ENCODE measurements at regions not wholly inside any gene's neighbourhood (a gene's known extent, or its start where the extent isn't known, plus 50 kb on each side); places are given as distances from the start of the nearest gene placed in this dataset.

GRCh38 chr4:43402393-43402792 is 509.9 kb downstream of the GRXCR1 start:
- Histone ChIP-seq H4K20me1 (ENCODE audit: control insufficient read depth, extremely low read depth, insufficient read depth, low read length) (no peaks in the 10 kb centered on the region), H3K9ac (ENCODE audit: control insufficient read depth, extremely low read depth, insufficient read depth, low read length) (no peak overlapping the region), H3K9me3 (ENCODE audit: control insufficient read depth, low read depth, low read length) (no peaks in the 10 kb centered on the region), H3K4me3 (ENCODE audit: control insufficient read depth in 2 of 3, extremely low read depth in 1 of 3, insufficient read depth in 2 of 3, low read depth in 1 of 3, low read length in 3 of 3) (no peak overlapping the region), H3K36me3 (ENCODE audit: control insufficient read depth in 2 of 2, extremely low read depth in 1 of 2, insufficient read depth in 2 of 2, low read length in 2 of 2) (no peaks in the 10 kb centered on the region), H3K4me2 (ENCODE audit: control insufficient read depth, extremely low read depth, insufficient read depth, low read depth, low read length) (no peak overlapping the region), H3K27ac (ENCODE audit: control insufficient read depth, insufficient read depth, low read length) (no peak overlapping the region), H3K9me1 (ENCODE audit: control insufficient read depth, extremely low read depth, insufficient read depth, low read length) (no peaks in the 10 kb centered on the region), H2AFZ (ENCODE audit: control insufficient read depth, low read length) (no peak overlapping the region), H3K4me1 (ENCODE audit: control insufficient read depth, extremely low read depth, insufficient read depth, low read length) (no peaks in the 10 kb centered on the region), H3K27me3 (ENCODE audit: control insufficient read depth, extremely low read depth, insufficient read depth, low read length) (no peaks in the 10 kb centered on the region), H3K79me2 (ENCODE audit: control insufficient read depth, insufficient read depth, low read length) (no peaks in the 10 kb centered on the region)
- dilution Hi-C loops (cut with MboI; ENCODE audit: extremely low pct_ligation_motif_present, low sequenced_read_pairs), result no loop called here
- DNase-seq (ENCODE audit: low read depth, low spot score) (no peak), FAIRE-seq (no peak)
- TF ChIP-seq EZH2 (IDR thresholded peaks at IDR 0.05; ENCODE audit: low read length) (no peak), CTCF (optimal IDR thresholded peaks at IDR 0.05 in 1 of 3, IDR thresholded peaks at IDR 0.05 in 1 of 3, conservative IDR thresholded peaks at IDR 0.05 in 1 of 3; ENCODE audit: extremely low read depth in 1 of 3, insufficient read depth in 2 of 3, low read length in 3 of 3) (no peak)

GRCh38 chr4:43410636-43411035 is 518.1 kb downstream of the GRXCR1 start:
- FAIRE-seq, result no peak
- Histone ChIP-seq H4K20me1 (ENCODE audit: control insufficient read depth, extremely low read depth, insufficient read depth, low read length) (no peaks in the 10 kb centered on the region), H3K36me3 (ENCODE audit: control insufficient read depth in 2 of 2, extremely low read depth in 1 of 2, insufficient read depth in 2 of 2, low read length in 2 of 2) (no peaks in the 10 kb centered on the region), H3K4me2 (ENCODE audit: control insufficient read depth, extremely low read depth, insufficient read depth, low read depth, low read length) (no peak overlapping the region), H3K9me1 (ENCODE audit: control insufficient read depth, extremely low read depth, insufficient read depth, low read length) (no peaks in the 10 kb centered on the region), H3K27ac (ENCODE audit: control insufficient read depth, insufficient read depth, low read length) (no peak overlapping the region), H3K4me3 (ENCODE audit: control insufficient read depth in 2 of 3, extremely low read depth in 1 of 3, insufficient read depth in 2 of 3, low read depth in 1 of 3, low read length in 3 of 3) (no peak overlapping the region), H3K79me2 (ENCODE audit: control insufficient read depth, insufficient read depth, low read length) (no peaks in the 10 kb centered on the region), H3K27me3 (ENCODE audit: control insufficient read depth, extremely low read depth, insufficient read depth, low read length) (no peaks in the 10 kb centered on the region), H3K9me3 (ENCODE audit: control insufficient read depth, low read depth, low read length) (no peaks in the 10 kb centered on the region), H3K4me1 (ENCODE audit: control insufficient read depth, extremely low read depth, insufficient read depth, low read length) (no peaks in the 10 kb centered on the region), H3K9ac (ENCODE audit: control insufficient read depth, extremely low read depth, insufficient read depth, low read length) (no peak overlapping the region), H2AFZ (ENCODE audit: control insufficient read depth, low read length) (no peak overlapping the region)
- DNase-seq (ENCODE audit: low read depth, low spot score), result no peak
- TF ChIP-seq EZH2 (IDR thresholded peaks at IDR 0.05; ENCODE audit: low read length) (no peak), CTCF (optimal IDR thresholded peaks at IDR 0.05 in 1 of 3, IDR thresholded peaks at IDR 0.05 in 1 of 3, conservative IDR thresholded peaks at IDR 0.05 in 1 of 3; ENCODE audit: extremely low read depth in 1 of 3, insufficient read depth in 2 of 3, low read length in 3 of 3) (no peak)
- dilution Hi-C loops (cut with MboI; ENCODE audit: extremely low pct_ligation_motif_present, low sequenced_read_pairs), result no loop called here

Measured in keratinocyte (primary cell).